ENCODE measurements at regions not wholly inside any gene's neighbourhood (a gene's known extent, or its start where the extent isn't known, plus 50 kb on each side); places are given as distances from the start of the nearest gene placed in this dataset.

DNA sequence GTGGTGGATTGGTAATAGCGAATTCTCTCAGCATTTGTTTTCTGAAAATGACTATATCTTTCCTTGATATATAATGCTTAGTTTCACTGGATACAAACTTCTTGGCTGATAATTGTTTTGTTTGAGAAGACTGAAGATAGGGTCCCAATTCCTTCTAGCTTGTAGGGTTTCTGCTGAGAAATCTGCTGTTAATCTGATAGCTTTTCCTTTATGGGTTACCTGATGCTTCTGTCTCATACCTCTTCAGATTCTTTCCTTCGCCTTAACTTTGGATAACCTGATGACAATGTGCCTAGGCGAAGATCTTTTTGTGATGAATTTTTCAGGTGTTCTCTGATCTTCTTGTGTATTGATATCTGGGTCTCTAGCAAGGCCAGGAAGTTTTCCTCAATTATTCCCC, 94.7 kb upstream of the ACO1 start:
- TF ChIP-seq POLR2A (IDR thresholded peaks at IDR 0.05): no peak
- TF ChIP-seq, protein P1, sequence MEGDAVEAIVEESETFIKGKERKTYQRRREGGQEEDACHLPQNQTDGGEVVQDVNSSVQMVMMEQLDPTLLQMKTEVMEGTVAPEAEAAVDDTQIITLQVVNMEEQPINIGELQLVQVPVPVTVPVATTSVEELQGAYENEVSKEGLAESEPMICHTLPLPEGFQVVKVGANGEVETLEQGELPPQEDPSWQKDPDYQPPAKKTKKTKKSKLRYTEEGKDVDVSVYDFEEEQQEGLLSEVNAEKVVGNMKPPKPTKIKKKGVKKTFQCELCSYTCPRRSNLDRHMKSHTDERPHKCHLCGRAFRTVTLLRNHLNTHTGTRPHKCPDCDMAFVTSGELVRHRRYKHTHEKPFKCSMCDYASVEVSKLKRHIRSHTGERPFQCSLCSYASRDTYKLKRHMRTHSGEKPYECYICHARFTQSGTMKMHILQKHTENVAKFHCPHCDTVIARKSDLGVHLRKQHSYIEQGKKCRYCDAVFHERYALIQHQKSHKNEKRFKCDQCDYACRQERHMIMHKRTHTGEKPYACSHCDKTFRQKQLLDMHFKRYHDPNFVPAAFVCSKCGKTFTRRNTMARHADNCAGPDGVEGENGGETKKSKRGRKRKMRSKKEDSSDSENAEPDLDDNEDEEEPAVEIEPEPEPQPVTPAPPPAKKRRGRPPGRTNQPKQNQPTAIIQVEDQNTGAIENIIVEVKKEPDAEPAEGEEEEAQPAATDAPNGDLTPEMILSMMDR (IDR thresholded peaks at IDR 0.05): no peak

Data from ovary (tissue), 3 donors.